PC-9 (cell line): ENCODE measurements at regions not wholly inside any gene's neighbourhood (a gene's known extent, or its start where the extent isn't known, plus 50 kb on each side); places are given as distances from the start of the nearest gene placed in this dataset.

Experiments
- BruUV-seq: library from RNA; stranded (reverse); fragments of 400-500 nt; replicated peaks from 2 replicates; lab custom pipeline; 2021; lab: Mats Ljungman, UMichigan
- CTCF ChIA-PET: fragments of 300-600 bp; sonication (Branson Sonifier 250); formaldehyde crosslinking; loops from one replicate; lab custom pipeline; 2022; ENCODE audit warnings: antibody characterized with exemption; lab: Charles Lee
- POLR2A ChIA-PET: fragments of 300-600 bp; sonication (Branson Sonifier 250); formaldehyde crosslinking; loops from one replicate; lab custom pipeline; 2022; ENCODE audit warnings: antibody characterized with exemption; ENCODE audit not compliant: unreplicated experiment; lab: Charles Lee
- DNase-seq, 2 experiments: peaks; one replicate each; pipeline versions ENCODE4 v3.0.0 to v3.0.0-alpha.2; 2015 to 2022; ENCODE audit warnings: mixed read lengths in 1 of 2
- H2AFZ ChIP-seq: fragments of 200-600 bp; sonication (generic); 2 replicates; pipeline ENCODE4 v1.8.1; 2017; ENCODE audit warnings: antibody characterized with exemption
- H3F3A ChIP-seq: fragments of 200-600 bp; sonication (generic); 2 replicates; pipeline ENCODE4 v1.8.1; 2017; ENCODE audit warnings: antibody characterized with exemption, mild to moderate bottlenecking, low read depth; ENCODE audit not compliant: insufficient read depth
- H3K27ac ChIP-seq: fragments of 200-600 bp; sonication (generic); 2 replicates; pipeline ENCODE4 v1.6.1; 2016; ENCODE audit warnings: mixed run types
- H3K27me3 ChIP-seq: fragments of 200-600 bp; sonication (generic); 2 replicates; pipeline ENCODE4 v1.6.1; 2016; ENCODE audit warnings: low read depth, mixed run types; ENCODE audit not compliant: insufficient read depth
- H3K36me3 ChIP-seq: fragments of 200-600 bp; sonication (generic); 2 replicates; pipeline ENCODE4 v1.6.1; 2016; ENCODE audit warnings: low read depth, mixed run types
- H3K4me1 ChIP-seq: fragments of 200-600 bp; sonication (generic); replicated peaks from 2 replicates; pipeline ENCODE4 v1.6.1; 2016; ENCODE audit warnings: mixed run types; ENCODE audit not compliant: insufficient read depth
- H3K4me2 ChIP-seq: fragments of 200-600 bp; sonication (generic); 2 replicates; pipeline ENCODE4 v1.6.1; 2017; ENCODE audit warnings: mixed run types
- H3K4me3 ChIP-seq: fragments of 200-600 bp; sonication (generic); 2 replicates; pipeline ENCODE4 v1.6.1; 2016; ENCODE audit warnings: mixed run types
- H3K79me2 ChIP-seq: fragments of 200-600 bp; sonication (generic); 2 replicates; pipeline ENCODE4 v1.6.1; 2017; ENCODE audit warnings: low read depth, mixed run types
- H3K9me2 ChIP-seq: fragments of 200-600 bp; sonication (generic); 2 replicates; pipeline ENCODE4 v1.8.1; 2017; ENCODE audit warnings: mild to moderate bottlenecking; ENCODE audit not compliant: insufficient read depth
- H3K9me3 ChIP-seq: fragments of 200-600 bp; sonication (generic); 2 replicates; pipeline ENCODE4 v1.8.1; 2016; ENCODE audit warnings: low read depth; ENCODE audit not compliant: insufficient read depth
- H4K20me1 ChIP-seq: fragments of 200-600 bp; sonication (generic); 2 replicates; pipeline ENCODE4 v1.8.1; 2017; ENCODE audit not compliant: insufficient read depth
- CTCF ChIP-seq: fragments of 200-600 bp; sonication (generic); conservative IDR thresholded peaks from 2 replicates; pipeline ENCODE4 v1.6.1; 2017; ENCODE audit warnings: mixed run types, antibody characterized with exemption, mild to moderate bottlenecking, moderate library complexity
- EZH2 ChIP-seq: fragments of 200-600 bp; sonication (generic); IDR thresholded peaks from 2 replicates; pipeline ENCODE4 v1.8.0; 2017; ENCODE audit warnings: antibody characterized with exemption, low read depth
- intact Hi-C: fragments of 100-400 bp; cut with micrococcal nuclease; formaldehyde crosslinking; loops from one replicate; pipeline ENCODE4 v1.10.0; 2022; ENCODE audit not compliant: unreplicated experiment

- ChIA-PET CTCF (no interaction called here), POLR2A (no interaction called here)
- no peak for TF ChIP-seq CTCF
- intact Hi-C loops: no loop called here
- no peaks in the 10 kb centered on the region for H3K79me2 ChIP-seq
- no peak overlapping the region for H2AFZ ChIP-seq
- no peaks in the 10 kb centered on the region for H3F3A ChIP-seq
- no peak overlapping the region for H3K4me2 ChIP-seq
- H3K9me3 ChIP-seq: no peaks in the 10 kb centered on the region
- no peaks in the 10 kb centered on the region for H3K27me3 ChIP-seq
- H3K4me1 ChIP-seq: no peaks in the 10 kb centered on the region
- DNase-seq: no peak
- H3K27ac ChIP-seq: no peak overlapping the region
- H3K9me2 ChIP-seq: no peaks in the 10 kb centered on the region
- no peaks in the 10 kb centered on the region for H4K20me1 ChIP-seq
- BruUV-seq: no TSS peak
- H3K36me3 ChIP-seq: no peaks in the 10 kb centered on the region
- H3K4me3 ChIP-seq: no peak overlapping the region
Observed at GRCh38 chrX:87003031-87003430, 514.6 kb upstream of the KLHL4 start.

GRCh38 chrX:87005183-87005582 lies 512.4 kb upstream of the KLHL4 start:
- intact Hi-C loops: no loop called here
- no peaks in the 10 kb centered on the region for H4K20me1 ChIP-seq
- H3K9me3 ChIP-seq: no peaks in the 10 kb centered on the region
- H3K4me3 ChIP-seq: no peak overlapping the region
- no peaks in the 10 kb centered on the region for H3K4me1 ChIP-seq
- no peak overlapping the region for H3K4me2 ChIP-seq
- ChIA-PET CTCF (no interaction called here), POLR2A (no interaction called here)
- H2AFZ ChIP-seq: no peak overlapping the region
- no peaks in the 10 kb centered on the region for H3K36me3 ChIP-seq
- no TSS peak for BruUV-seq
- no peaks in the 10 kb centered on the region for H3F3A ChIP-seq
- no peak overlapping the region for H3K27ac ChIP-seq
- TF ChIP-seq EZH2 (no peak), CTCF (no peak)
- DNase-seq: no peak
- H3K27me3 ChIP-seq: no peaks in the 10 kb centered on the region
- H3K79me2 ChIP-seq: no peaks in the 10 kb centered on the region
- no peaks in the 10 kb centered on the region for H3K9me2 ChIP-seq

- Histone ChIP-seq H2AFZ (no peak overlapping the region), H3K9me3 (no peaks in the 10 kb centered on the region), H3F3A (no peaks in the 10 kb centered on the region), H3K4me2 (no peak overlapping the region), H3K79me2 (no peaks in the 10 kb centered on the region), H3K27ac (no peak overlapping the region), H3K9me2 (no peaks in the 10 kb centered on the region), H3K4me3 (no peak overlapping the region), H3K27me3 (no peaks in the 10 kb centered on the region), H3K4me1 (no peaks in the 10 kb centered on the region), H3K36me3 (no peaks in the 10 kb centered on the region), H4K20me1 (no peaks in the 10 kb centered on the region)
- no peak for DNase-seq
- ChIA-PET CTCF (no interaction called here), POLR2A (no interaction called here)
- BruUV-seq: no TSS peak
- no peak for TF ChIP-seq EZH2
- TF ChIP-seq CTCF: no peak
- intact Hi-C loops: no loop called here
Observed at GRCh38 chrX:87005885-87006284, 511.7 kb upstream of the KLHL4 start.
